ENCODE measurements at regions not wholly inside any gene's neighbourhood (a gene's known extent, or its start where the extent isn't known, plus 50 kb on each side); places are given as distances from the start of the nearest gene placed in this dataset.
A peak's percentile ranks its signal among the peaks of the same experiment; 100 is the strongest.
"Not testable (repeated sequence)": the region's sequence is repeated elsewhere in the genome, so short reads cannot be mapped to it uniquely, and the experiment has no call there.

- no peak for DNase-seq
Observed at GRCh38 chr1:29390075-29390474, 153.8 kb downstream of the PTPRU start.

GRCh38 chr1:29389533-29390041 lies 153.3 kb downstream of the PTPRU start:
- no peak for DNase-seq

GRCh38 chr1:29388884-29389283 lies 152.6 kb downstream of the PTPRU start:
- no peak for DNase-seq

- no peak for DNase-seq
Observed at GRCh38 chr1:29388170-29388569, 151.8 kb downstream of the PTPRU start.

- no peak for DNase-seq
Observed at GRCh38 chr1:29387210-29387609, 150.9 kb downstream of the PTPRU start.

- not testable (repeated sequence) for DNase-seq
Observed at GRCh38 chr1:29386453-29386852, 150.1 kb downstream of the PTPRU start.

- DNase-seq, result no peak
Observed at GRCh38 chr1:29385966-29386365, 149.6 kb downstream of the PTPRU start.

GRCh38 chr1:29384496-29385015 lies 148.2 kb downstream of the PTPRU start:
- DNase-seq, result no peak

- peak; percentile 40 for DNase-seq
Observed at GRCh38 chr1:29383746-29384371, 147.5 kb downstream of the PTPRU start.

GRCh38 chr1:29382851-29383745 lies 146.8 kb downstream of the PTPRU start:
- DNase-seq, result no peak

GRCh38 chr1:29381426-29381825 lies 145.1 kb downstream of the PTPRU start:
- no peak for DNase-seq

- peak; percentile 34 for DNase-seq
Observed at GRCh38 chr1:29380532-29380931, 144.2 kb downstream of the PTPRU start.

- peak; percentile 57 for DNase-seq
Observed at GRCh38 chr1:29379443-29380073, 143.2 kb downstream of the PTPRU start.
